ENCODE measurements at regions not wholly inside any gene's neighbourhood (a gene's known extent, or its start where the extent isn't known, plus 50 kb on each side); places are given as distances from the start of the nearest gene placed in this dataset.

GRCh38 chr15:26144836-26145235, 281.7 kb upstream of the ATP10A start:
- H3K4me3 ChIP-seq: no peak overlapping the region
- 72 to 73% methylated on average over 4 of the region's 4 CpGs for WGBS, 2 donors
- ATAC-seq: no peak
- TF ChIP-seq, protein P1, sequence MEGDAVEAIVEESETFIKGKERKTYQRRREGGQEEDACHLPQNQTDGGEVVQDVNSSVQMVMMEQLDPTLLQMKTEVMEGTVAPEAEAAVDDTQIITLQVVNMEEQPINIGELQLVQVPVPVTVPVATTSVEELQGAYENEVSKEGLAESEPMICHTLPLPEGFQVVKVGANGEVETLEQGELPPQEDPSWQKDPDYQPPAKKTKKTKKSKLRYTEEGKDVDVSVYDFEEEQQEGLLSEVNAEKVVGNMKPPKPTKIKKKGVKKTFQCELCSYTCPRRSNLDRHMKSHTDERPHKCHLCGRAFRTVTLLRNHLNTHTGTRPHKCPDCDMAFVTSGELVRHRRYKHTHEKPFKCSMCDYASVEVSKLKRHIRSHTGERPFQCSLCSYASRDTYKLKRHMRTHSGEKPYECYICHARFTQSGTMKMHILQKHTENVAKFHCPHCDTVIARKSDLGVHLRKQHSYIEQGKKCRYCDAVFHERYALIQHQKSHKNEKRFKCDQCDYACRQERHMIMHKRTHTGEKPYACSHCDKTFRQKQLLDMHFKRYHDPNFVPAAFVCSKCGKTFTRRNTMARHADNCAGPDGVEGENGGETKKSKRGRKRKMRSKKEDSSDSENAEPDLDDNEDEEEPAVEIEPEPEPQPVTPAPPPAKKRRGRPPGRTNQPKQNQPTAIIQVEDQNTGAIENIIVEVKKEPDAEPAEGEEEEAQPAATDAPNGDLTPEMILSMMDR (IDR thresholded peaks at IDR 0.05): no peak
- no peak overlapping the region for H3K27ac ChIP-seq
- intact Hi-C loops (cut with DNase I): no loop called here
- DNase-seq: no peak
- no peaks in the 10 kb centered on the region for H3K36me3 ChIP-seq
- H3K27me3 ChIP-seq: peaks cover 0 to 14% (median 0%) of the 10 kb centered on the region in 7 donors
- no peaks in the 10 kb centered on the region for H3K4me1 ChIP-seq
- H3K9me3 ChIP-seq: no peaks in the 10 kb centered on the region

- intact Hi-C loops (cut with DNase I): no loop called here
- Histone ChIP-seq H3K36me3 (no peaks in the 10 kb centered on the region), H3K27me3 (peaks cover 0 to 11% (median 2%) of the 10 kb centered on the region in 7 donors), H3K4me3 (no peak overlapping the region), H3K9me3 (no peaks in the 10 kb centered on the region), H3K27ac (no peak overlapping the region), H3K4me1 (no peaks in the 10 kb centered on the region)
- DNase-seq: no peak
- ATAC-seq: no peak
- TF ChIP-seq, protein P1 (IDR thresholded peaks at IDR 0.05): no peak
- 86 to 92% methylated on average over 1 of the region's 1 CpG for WGBS, 2 donors
Measured at GRCh38 chr15:26143221-26143620, 280.1 kb upstream of the ATP10A start.

GRCh38 chr15:26134812-26135211, 271.7 kb upstream of the ATP10A start:
- DNase-seq (no peak), ATAC-seq (no peak)
- TF ChIP-seq, protein P1 (IDR thresholded peaks at IDR 0.05): no peak
- Histone ChIP-seq H3K27ac (no peak overlapping the region), H3K36me3 (no peaks in the 10 kb centered on the region), H3K27me3 (peaks cover 0 to 27% (median 7%) of the 10 kb centered on the region in 7 donors), H3K4me3 (no peak overlapping the region), H3K4me1 (no peaks in the 10 kb centered on the region), H3K9me3 (no peaks in the 10 kb centered on the region)
- 72 to 77% methylated on average over 11 of the region's 11 CpGs for WGBS, 2 donors
- intact Hi-C loops (cut with DNase I): loop anchor here in 2 of 10 donors (10.0 kb wide), 2 partner anchors 50 to 70 kb away; no protein-coding TSS in a partner anchor

- DNase-seq (no peak), ATAC-seq (no peak)
- Histone ChIP-seq H3K27ac (no peak overlapping the region), H3K27me3 (peaks cover 0 to 30% (median 7%) of the 10 kb centered on the region in 7 donors), H3K36me3 (no peaks in the 10 kb centered on the region), H3K9me3 (no peaks in the 10 kb centered on the region), H3K4me1 (no peaks in the 10 kb centered on the region), H3K4me3 (no peak overlapping the region)
- intact Hi-C loops (cut with DNase I): loop anchor here in 2 of 10 donors (10.0 kb wide), 2 partner anchors 51 to 69 kb away; no protein-coding TSS in a partner anchor
- WGBS, 2 donors: 77 to 78% methylated on average over 5 of the region's 5 CpGs
- TF ChIP-seq, protein P1 (IDR thresholded peaks at IDR 0.05): no peak
Measured at GRCh38 chr15:26134152-26134551, 271.0 kb upstream of the ATP10A start.
